KMS-11 (cell line): ENCODE measurements at regions not wholly inside any gene's neighbourhood (a gene's known extent, or its start where the extent isn't known, plus 50 kb on each side); places are given as distances from the start of the nearest gene placed in this dataset.
"Not testable (repeated sequence)": the region's sequence is repeated elsewhere in the genome, so short reads cannot be mapped to it uniquely, and the experiment has no call there.

ENCODE experiments used
- H2AFZ ChIP-seq: fragments of 200-600 bp; sonication (generic); 2 replicates; pipeline ENCODE4 v1.6.1; 2016; ENCODE audit warnings: antibody characterized with exemption, mixed run types, low read depth
- H3K27ac ChIP-seq: fragments of 200-600 bp; sonication (generic); 2 replicates; pipeline ENCODE4 v1.6.1; 2016; ENCODE audit warnings: mild to moderate bottlenecking, mixed run types
- H3K27me3 ChIP-seq: fragments of 200-600 bp; sonication (generic); 2 replicates; pipeline ENCODE4 v1.6.1; 2017; ENCODE audit warnings: mild to moderate bottlenecking, low read depth, mixed run types, moderate library complexity; ENCODE audit not compliant: insufficient read depth
- H3K36me3 ChIP-seq: fragments of 200-600 bp; sonication (generic); 2 replicates; pipeline ENCODE4 v1.6.1; 2017; ENCODE audit warnings: mild to moderate bottlenecking, mixed run types; ENCODE audit not compliant: insufficient read depth
- H3K4me1 ChIP-seq: fragments of 200-600 bp; sonication (generic); 2 replicates; pipeline ENCODE4 v1.6.1; 2016; ENCODE audit warnings: mild to moderate bottlenecking, low read depth, mixed run types; ENCODE audit not compliant: poor library complexity, severe bottlenecking
- H3K4me2 ChIP-seq: fragments of 200-600 bp; sonication (generic); 2 replicates; pipeline ENCODE4 v1.7.0; 2016; ENCODE audit warnings: mild to moderate bottlenecking, mixed run types
- H3K4me3 ChIP-seq: fragments of 200-600 bp; sonication (generic); IDR thresholded peaks from 2 replicates; pipeline ENCODE4 v1.6.1; 2017; ENCODE audit warnings: low read depth, low read length, mixed read lengths; ENCODE audit not compliant: insufficient read depth
- H3K79me2 ChIP-seq: fragments of 200-600 bp; sonication (generic); 2 replicates; pipeline ENCODE4 v1.6.1; 2016; ENCODE audit warnings: low read depth, mixed run types; ENCODE audit not compliant: insufficient read depth
- H3K9ac ChIP-seq: fragments of 200-600 bp; sonication (generic); 2 replicates; pipeline ENCODE4 v1.6.1; 2016; ENCODE audit warnings: mild to moderate bottlenecking, mixed run types
- H4K20me1 ChIP-seq: fragments of 200-600 bp; sonication (generic); 2 replicates; pipeline ENCODE4 v1.6.1; 2016; ENCODE audit warnings: mild to moderate bottlenecking, mixed run types; ENCODE audit not compliant: insufficient read depth
- CTCF ChIP-seq: fragments of 200-600 bp; sonication (generic); conservative IDR thresholded peaks from 2 replicates; pipeline ENCODE4 v1.6.1; 2017; ENCODE audit warnings: low read depth, mild to moderate bottlenecking, antibody characterized with exemption, low read length, moderate library complexity, mixed read lengths

GRCh38 chr7:8360564-8361153 lies 72.8 kb upstream of the NXPH1 start:
- H2AFZ ChIP-seq = no peak overlapping the region
- H3K36me3 ChIP-seq = no peaks in the 10 kb centered on the region
- H3K9ac ChIP-seq = no peak overlapping the region
- H3K4me3 ChIP-seq = no peak overlapping the region
- no peaks in the 10 kb centered on the region for H4K20me1 ChIP-seq
- no peaks in the 10 kb centered on the region for H3K79me2 ChIP-seq
- no peak overlapping the region for H3K4me2 ChIP-seq
- no peak for TF ChIP-seq CTCF
- no peaks in the 10 kb centered on the region for H3K27me3 ChIP-seq
- H3K4me1 ChIP-seq = peaks cover 31% of the 10 kb centered on the region
- H3K27ac ChIP-seq = no peak overlapping the region

- Histone ChIP-seq H3K36me3 (no peaks in the 10 kb centered on the region), H3K79me2 (no peaks in the 10 kb centered on the region), H3K27ac (no peak overlapping the region), H3K9ac (no peak overlapping the region), H3K4me3 (no peak overlapping the region), H2AFZ (no peak overlapping the region), H3K4me2 (no peak overlapping the region), H4K20me1 (no peaks in the 10 kb centered on the region), H3K27me3 (no peaks in the 10 kb centered on the region), H3K4me1 (peaks cover 23% of the 10 kb centered on the region)
- TF ChIP-seq CTCF = no peak
These were observed 70.6 kb upstream of the NXPH1 start for GRCh38 chr7:8362723-8363369.

GRCh38 chr7:8363407-8364015 lies 69.9 kb upstream of the NXPH1 start:
- no peak overlapping the region for H3K9ac ChIP-seq
- H3K4me1 ChIP-seq = peaks cover 23% of the 10 kb centered on the region
- no peaks in the 10 kb centered on the region for H4K20me1 ChIP-seq
- H2AFZ ChIP-seq = no peak overlapping the region
- no peaks in the 10 kb centered on the region for H3K27me3 ChIP-seq
- no peak overlapping the region for H3K4me3 ChIP-seq
- H3K36me3 ChIP-seq = no peaks in the 10 kb centered on the region
- H3K4me2 ChIP-seq = no peak overlapping the region
- no peak for TF ChIP-seq CTCF
- H3K79me2 ChIP-seq = no peaks in the 10 kb centered on the region
- no peak overlapping the region for H3K27ac ChIP-seq

GRCh38 chr7:8365499-8366110 lies 67.8 kb upstream of the NXPH1 start:
- Histone ChIP-seq H3K27ac (no peak overlapping the region), H3K4me3 (no peak overlapping the region), H3K79me2 (no peaks in the 10 kb centered on the region), H3K27me3 (no peaks in the 10 kb centered on the region), H3K4me1 (peaks cover 13% of the 10 kb centered on the region), H2AFZ (no peak overlapping the region), H3K9ac (no peak overlapping the region), H3K36me3 (no peaks in the 10 kb centered on the region), H4K20me1 (no peaks in the 10 kb centered on the region), H3K4me2 (no peak overlapping the region)
- TF ChIP-seq CTCF = peak; percentile 75

GRCh38 chr7:8368007-8368406 lies 65.4 kb upstream of the NXPH1 start:
- H3K9ac ChIP-seq, H3K4me3 ChIP-seq, H3K4me2 ChIP-seq, H3K36me3 ChIP-seq, H3K27me3 ChIP-seq, H3K27ac ChIP-seq, H2AFZ ChIP-seq, H3K79me2 ChIP-seq, H4K20me1 ChIP-seq: not testable (repeated sequence)
- H3K4me1 ChIP-seq = peaks cover 18% of the 10 kb centered on the region
